K562 (cell line): ENCODE measurements at regions not wholly inside any gene's neighbourhood (a gene's known extent, or its start where the extent isn't known, plus 50 kb on each side); places are given as distances from the start of the nearest gene placed in this dataset.

ENCODE experiments used
- ATAC-seq: fragments of 200-7000 bp; cut with Tn5 transposase; 3 replicates; pipeline ENCODE4 v1.9.1; 2020; ENCODE audit warnings: moderate library complexity
- BruUV-seq: library from RNA; stranded (reverse); fragments of 400-500 nt; replicated peaks from 2 replicates; lab custom pipeline; 2021; lab: Mats Ljungman, UMichigan
- CTCF ChIA-PET: fragments of 300-600 bp; formaldehyde crosslinking; extraction: SDS; loops from one replicate; lab custom pipeline; 2021; ENCODE audit warnings: low intra/inter-chr PET ratio; lab: Yijun Ruan, JAX
- POLR2A ChIA-PET: fragments of 300-600, 350-650 bp; sonication (Branson Sonifier 250); formaldehyde crosslinking; extraction: SDS; loops from one replicate; lab custom pipeline; 2021; ENCODE audit warnings: antibody characterized with exemption, inconsistent platforms; lab: Yijun Ruan, JAX
- DNase-seq, 4 experiments: peaks; one replicate each; pipeline versions ENCODE4 v3.0.0 to v3.0.0-alpha.2; 2011 to 2018; ENCODE audit warnings: low spot score in 3 of 4, mixed read lengths in 3 of 4; ENCODE audit errors: extremely low read depth in 1 of 4
- FAIRE-seq: peaks from 2 replicates; lab custom pipeline; 2011; peaks lifted over from hg19 to GRCh38; lab: Jason Lieb, UNC
- H2AFZ ChIP-seq: 2 replicates; pipeline ENCODE4 v1.6.0; 2011; ENCODE audit warnings: low read depth, low read length, control low read depth, inconsistent platforms
- H3K27ac ChIP-seq: fragments of 200-600 bp; 3 replicates; pipeline ENCODE4 v1.8.0; 2011; ENCODE audit warnings: low read depth, mild to moderate bottlenecking, control low read depth, inconsistent platforms, low read length, moderate library complexity, mixed read lengths; ENCODE audit errors: extremely low read depth
- H3K27me3 ChIP-seq, 2 experiments: fragments of 300-600 bp in 1 of 2; 2 replicates in 1 of 2; 3 replicates in 1 of 2; pipeline versions ENCODE4 v1.6.0 to v1.8.0; 2011; ENCODE audit warnings: inconsistent platforms in 2 of 2, low read length in 2 of 2, mild to moderate bottlenecking in 1 of 2, mixed read lengths in 1 of 2, moderate library complexity in 1 of 2; ENCODE audit not compliant: control insufficient read depth in 2 of 2, insufficient read depth in 2 of 2
- H3K36me3 ChIP-seq: fragments of 300-600 bp; 3 replicates; pipeline ENCODE4 v1.8.0; 2011; ENCODE audit warnings: mild to moderate bottlenecking, low read length, inconsistent platforms; ENCODE audit not compliant: control insufficient read depth, insufficient read depth
- H3K4me1 ChIP-seq, 2 experiments: fragments of 200-600 bp in 1 of 2; replicated peaks in 1 of 2; 2 replicates in 1 of 2; 3 replicates in 1 of 2; pipeline versions ENCODE4 v1.5.1 to v1.8.0; 2011; ENCODE audit warnings: inconsistent platforms in 2 of 2, low read length in 2 of 2, mild to moderate bottlenecking in 1 of 2, mixed read lengths in 1 of 2, moderate library complexity in 1 of 2; ENCODE audit not compliant: control insufficient read depth in 2 of 2, insufficient read depth in 2 of 2
- H3K4me2 ChIP-seq: 2 replicates; pipeline ENCODE4 v1.6.1; 2011; ENCODE audit warnings: low read length, control low read depth, inconsistent platforms, mixed read lengths; ENCODE audit not compliant: insufficient read depth
- H3K4me3 ChIP-seq: fragments of 200-600 bp; sonication (generic), shearing (Covaris generic); 2 replicates; pipeline ENCODE4 v1.5.1; 2016; ENCODE audit warnings: control low read depth, inconsistent platforms
- H3K79me2 ChIP-seq: fragments of 200-600 bp; 3 replicates; pipeline ENCODE4 v1.8.0; 2011; ENCODE audit warnings: low read length, inconsistent platforms; ENCODE audit not compliant: control insufficient read depth, insufficient read depth
- H3K9ac ChIP-seq, 2 experiments: 2 replicates each; pipeline versions ENCODE4 v1.6.0 to v1.6.1; 2011; ENCODE audit warnings: low read depth in 2 of 2, low read length in 2 of 2, control low read depth in 1 of 2, inconsistent platforms in 1 of 2, mild to moderate bottlenecking in 1 of 2, mixed read lengths in 1 of 2; ENCODE audit not compliant: insufficient read depth in 1 of 2
- H3K9me1 ChIP-seq: one replicate; pipeline ENCODE4 v1.6.0; 2011; ENCODE audit warnings: inconsistent platforms, mild to moderate bottlenecking, low read length, moderate library complexity; ENCODE audit not compliant: control insufficient read depth, insufficient read depth
- H3K9me3 ChIP-seq: replicated peaks from 2 replicates; pipeline ENCODE4 v1.5.1; 2011; ENCODE audit warnings: low read depth, low read length, inconsistent platforms; ENCODE audit not compliant: control insufficient read depth, insufficient read depth
- H4K20me1 ChIP-seq: replicated peaks from 2 replicates; pipeline ENCODE4 v1.6.1; 2011; ENCODE audit warnings: low read length, inconsistent platforms, mixed read lengths; ENCODE audit not compliant: control insufficient read depth, insufficient read depth
- GTF2A2 ChIP-seq: IDR thresholded peaks from 2 replicates; pipeline ENCODE4 v1.6.1; 2016; ENCODE audit warnings: mild to moderate bottlenecking, missing genetic modification characterization, missing compliant biosample characterization
- HDAC3 ChIP-seq: fragments of 450-650 bp; IDR thresholded peaks from 2 replicates; pipeline ENCODE4 v1.6.1; 2018; ENCODE audit warnings: borderline replicate concordance, mild to moderate bottlenecking, moderate library complexity; ENCODE audit not compliant: partially characterized antibody
- HMG20B ChIP-seq: fragments of 250-450 bp; sonication (Bioruptor Pico); IDR thresholded peaks from 2 replicates; pipeline ENCODE4 v1.5.0; 2021; ENCODE audit warnings: mild to moderate bottlenecking
- KLF13 ChIP-seq: fragments of 450-650 bp; IDR thresholded peaks from 2 replicates; pipeline ENCODE4 v1.6.1; 2016; ENCODE audit warnings: missing genetic modification characterization, low read depth, mild to moderate bottlenecking, missing compliant biosample characterization, moderate library complexity, borderline replicate concordance
- PRMT5 ChIP-seq: sonication (generic); formaldehyde crosslinking; IDR thresholded peaks from 2 replicates; pipeline ENCODE4 v1.5.0; 2020; ENCODE audit warnings: missing genetic modification reagents
- ZNF121 ChIP-seq: sonication (generic); formaldehyde crosslinking; conservative IDR thresholded peaks from 2 replicates; pipeline ENCODE4 v1.8.0; 2022; ENCODE audit warnings: missing genetic modification reagents
- ZNF165 ChIP-seq: fragments of 250-450 bp; sonication (Bioruptor Pico); IDR thresholded peaks from 2 replicates; pipeline ENCODE4 v1.4.0; 2020; ENCODE audit warnings: borderline replicate concordance
- ZNF24 ChIP-seq: fragments of 450-650 bp; IDR thresholded peaks from 2 replicates; pipeline ENCODE4 v1.6.1; 2016
- WGBS: fragments of 100-300 bp; shearing (Covaris generic); methylation state at CpG from one replicate; pipeline ENCODE4 v1.1.6; 2016; ENCODE audit warnings: low coverage, mixed read lengths; ENCODE audit not compliant: insufficient coverage; ENCODE audit errors: missing lambda C conversion rate; 5-methylcytosine and 5-hydroxymethylcytosine counted together
- in situ Hi-C: fragments of 300-500 bp; cut with MboI; formaldehyde crosslinking; loops from 4 replicates; pipeline ENCODE4 v1.15.0; 2018; ENCODE audit warnings: inconsistent platforms, mixed read lengths
- intact Hi-C: fragments of 100-400 bp; cut with micrococcal nuclease; formaldehyde crosslinking; loops from 2 replicates; pipeline ENCODE4 v1.14.2; 2022
- TF ChIP-seq, protein P1 (sequence below): fragments of 150-350 bp; IDR thresholded peaks from 2 replicates; pipeline ENCODE4 v1.6.1; 2014; ENCODE audit warnings: low read depth, mild to moderate bottlenecking, low read length, borderline replicate concordance
- TF ChIP-seq, protein P2 (sequence below): sonication (generic); formaldehyde crosslinking; IDR thresholded peaks from 2 replicates; pipeline ENCODE4 v1.8.0; 2023; ENCODE audit warnings: missing genetic modification reagents, mild to moderate bottlenecking, borderline replicate concordance
- TF ChIP-seq, protein P3 (sequence below): sonication (generic); formaldehyde crosslinking; IDR thresholded peaks from 2 replicates; pipeline ENCODE4 v1.8.0; 2022; ENCODE audit warnings: mild to moderate bottlenecking, missing genetic modification reagents, borderline replicate concordance

DNA sequence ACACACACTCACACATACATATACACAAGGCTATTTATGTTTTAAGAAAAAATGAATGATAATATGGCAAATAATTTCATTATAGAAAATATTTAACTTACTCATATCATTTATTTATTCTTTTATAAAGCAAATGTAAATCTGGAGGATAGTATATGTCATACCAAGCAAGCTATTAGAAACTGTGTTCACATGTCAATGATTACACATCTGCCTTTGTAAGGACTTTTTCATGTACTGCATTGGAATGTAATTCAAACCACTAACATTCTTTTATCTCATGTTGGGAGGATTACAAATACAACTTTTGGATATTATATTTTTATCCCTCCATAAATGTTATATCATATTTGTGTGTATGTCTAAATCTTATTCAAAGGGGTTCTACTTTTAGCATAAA is 1887.4 kb downstream of the NCAM2 start (continued):
- TF ChIP-seq, protein P1, sequence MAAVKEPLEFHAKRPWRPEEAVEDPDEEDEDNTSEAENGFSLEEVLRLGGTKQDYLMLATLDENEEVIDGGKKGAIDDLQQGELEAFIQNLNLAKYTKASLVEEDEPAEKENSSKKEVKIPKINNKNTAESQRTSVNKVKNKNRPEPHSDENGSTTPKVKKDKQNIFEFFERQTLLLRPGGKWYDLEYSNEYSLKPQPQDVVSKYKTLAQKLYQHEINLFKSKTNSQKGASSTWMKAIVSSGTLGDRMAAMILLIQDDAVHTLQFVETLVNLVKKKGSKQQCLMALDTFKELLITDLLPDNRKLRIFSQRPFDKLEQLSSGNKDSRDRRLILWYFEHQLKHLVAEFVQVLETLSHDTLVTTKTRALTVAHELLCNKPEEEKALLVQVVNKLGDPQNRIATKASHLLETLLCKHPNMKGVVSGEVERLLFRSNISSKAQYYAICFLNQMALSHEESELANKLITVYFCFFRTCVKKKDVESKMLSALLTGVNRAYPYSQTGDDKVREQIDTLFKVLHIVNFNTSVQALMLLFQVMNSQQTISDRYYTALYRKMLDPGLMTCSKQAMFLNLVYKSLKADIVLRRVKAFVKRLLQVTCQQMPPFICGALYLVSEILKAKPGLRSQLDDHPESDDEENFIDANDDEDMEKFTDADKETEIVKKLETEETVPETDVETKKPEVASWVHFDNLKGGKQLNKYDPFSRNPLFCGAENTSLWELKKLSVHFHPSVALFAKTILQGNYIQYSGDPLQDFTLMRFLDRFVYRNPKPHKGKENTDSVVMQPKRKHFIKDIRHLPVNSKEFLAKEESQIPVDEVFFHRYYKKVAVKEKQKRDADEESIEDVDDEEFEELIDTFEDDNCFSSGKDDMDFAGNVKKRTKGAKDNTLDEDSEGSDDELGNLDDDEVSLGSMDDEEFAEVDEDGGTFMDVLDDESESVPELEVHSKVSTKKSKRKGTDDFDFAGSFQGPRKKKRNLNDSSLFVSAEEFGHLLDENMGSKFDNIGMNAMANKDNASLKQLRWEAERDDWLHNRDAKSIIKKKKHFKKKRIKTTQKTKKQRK: no peak

DNA sequence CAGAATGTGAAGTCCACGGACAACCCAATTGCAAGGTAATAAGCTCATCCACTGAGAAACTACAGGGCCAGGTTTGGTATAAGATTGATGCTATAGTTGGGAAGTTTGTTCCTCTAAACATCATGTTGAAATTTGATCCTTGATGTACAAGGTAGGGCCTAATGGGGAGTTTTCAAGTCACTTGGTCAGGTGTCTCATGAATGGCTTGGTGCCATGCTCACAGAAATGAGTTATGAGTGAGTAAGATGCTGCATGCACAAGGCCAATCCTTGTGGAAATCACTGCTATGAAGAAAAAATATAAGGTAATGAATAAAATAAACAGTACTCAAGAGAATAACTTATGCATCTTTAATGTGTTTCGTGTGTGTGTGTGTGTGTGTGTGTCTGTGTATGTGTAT is 1891.2 kb downstream of the NCAM2 start:
- H3K79me2 ChIP-seq: no peaks in the 10 kb centered on the region
- no peak overlapping the region for H2AFZ ChIP-seq
- ATAC-seq (no peak), FAIRE-seq (no peak), DNase-seq (no peak)
- H3K4me1 ChIP-seq: no peaks in the 10 kb centered on the region
- no peaks in the 10 kb centered on the region for H3K9me1 ChIP-seq
- WGBS: 0% methylated on average over 2 of the region's 2 CpGs
- H3K27me3 ChIP-seq: no peaks in the 10 kb centered on the region
- H3K36me3 ChIP-seq: no peaks in the 10 kb centered on the region
- H3K4me2 ChIP-seq: no peak overlapping the region
- TF ChIP-seq, protein P2, sequence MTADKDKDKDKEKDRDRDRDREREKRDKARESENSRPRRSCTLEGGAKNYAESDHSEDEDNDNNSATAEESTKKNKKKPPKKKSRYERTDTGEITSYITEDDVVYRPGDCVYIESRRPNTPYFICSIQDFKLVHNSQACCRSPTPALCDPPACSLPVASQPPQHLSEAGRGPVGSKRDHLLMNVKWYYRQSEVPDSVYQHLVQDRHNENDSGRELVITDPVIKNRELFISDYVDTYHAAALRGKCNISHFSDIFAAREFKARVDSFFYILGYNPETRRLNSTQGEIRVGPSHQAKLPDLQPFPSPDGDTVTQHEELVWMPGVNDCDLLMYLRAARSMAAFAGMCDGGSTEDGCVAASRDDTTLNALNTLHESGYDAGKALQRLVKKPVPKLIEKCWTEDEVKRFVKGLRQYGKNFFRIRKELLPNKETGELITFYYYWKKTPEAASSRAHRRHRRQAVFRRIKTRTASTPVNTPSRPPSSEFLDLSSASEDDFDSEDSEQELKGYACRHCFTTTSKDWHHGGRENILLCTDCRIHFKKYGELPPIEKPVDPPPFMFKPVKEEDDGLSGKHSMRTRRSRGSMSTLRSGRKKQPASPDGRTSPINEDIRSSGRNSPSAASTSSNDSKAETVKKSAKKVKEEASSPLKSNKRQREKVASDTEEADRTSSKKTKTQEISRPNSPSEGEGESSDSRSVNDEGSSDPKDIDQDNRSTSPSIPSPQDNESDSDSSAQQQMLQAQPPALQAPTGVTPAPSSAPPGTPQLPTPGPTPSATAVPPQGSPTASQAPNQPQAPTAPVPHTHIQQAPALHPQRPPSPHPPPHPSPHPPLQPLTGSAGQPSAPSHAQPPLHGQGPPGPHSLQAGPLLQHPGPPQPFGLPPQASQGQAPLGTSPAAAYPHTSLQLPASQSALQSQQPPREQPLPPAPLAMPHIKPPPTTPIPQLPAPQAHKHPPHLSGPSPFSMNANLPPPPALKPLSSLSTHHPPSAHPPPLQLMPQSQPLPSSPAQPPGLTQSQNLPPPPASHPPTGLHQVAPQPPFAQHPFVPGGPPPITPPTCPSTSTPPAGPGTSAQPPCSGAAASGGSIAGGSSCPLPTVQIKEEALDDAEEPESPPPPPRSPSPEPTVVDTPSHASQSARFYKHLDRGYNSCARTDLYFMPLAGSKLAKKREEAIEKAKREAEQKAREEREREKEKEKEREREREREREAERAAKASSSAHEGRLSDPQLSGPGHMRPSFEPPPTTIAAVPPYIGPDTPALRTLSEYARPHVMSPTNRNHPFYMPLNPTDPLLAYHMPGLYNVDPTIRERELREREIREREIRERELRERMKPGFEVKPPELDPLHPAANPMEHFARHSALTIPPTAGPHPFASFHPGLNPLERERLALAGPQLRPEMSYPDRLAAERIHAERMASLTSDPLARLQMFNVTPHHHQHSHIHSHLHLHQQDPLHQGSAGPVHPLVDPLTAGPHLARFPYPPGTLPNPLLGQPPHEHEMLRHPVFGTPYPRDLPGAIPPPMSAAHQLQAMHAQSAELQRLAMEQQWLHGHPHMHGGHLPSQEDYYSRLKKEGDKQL: no peak
- TF ChIP-seq HDAC3: no peak
- no peak for TF ChIP-seq ZNF121 (CRISPR knock-in tag)
- no peak for TF ChIP-seq ZNF165 (CRISPR knock-in tag)
- no peak for TF ChIP-seq GTF2A2
- TF ChIP-seq PRMT5 (CRISPR knock-in tag): no peak
- TF ChIP-seq HMG20B (CRISPR knock-in tag): no peak
- no peak for TF ChIP-seq ZNF24
- TF ChIP-seq, protein P3, sequence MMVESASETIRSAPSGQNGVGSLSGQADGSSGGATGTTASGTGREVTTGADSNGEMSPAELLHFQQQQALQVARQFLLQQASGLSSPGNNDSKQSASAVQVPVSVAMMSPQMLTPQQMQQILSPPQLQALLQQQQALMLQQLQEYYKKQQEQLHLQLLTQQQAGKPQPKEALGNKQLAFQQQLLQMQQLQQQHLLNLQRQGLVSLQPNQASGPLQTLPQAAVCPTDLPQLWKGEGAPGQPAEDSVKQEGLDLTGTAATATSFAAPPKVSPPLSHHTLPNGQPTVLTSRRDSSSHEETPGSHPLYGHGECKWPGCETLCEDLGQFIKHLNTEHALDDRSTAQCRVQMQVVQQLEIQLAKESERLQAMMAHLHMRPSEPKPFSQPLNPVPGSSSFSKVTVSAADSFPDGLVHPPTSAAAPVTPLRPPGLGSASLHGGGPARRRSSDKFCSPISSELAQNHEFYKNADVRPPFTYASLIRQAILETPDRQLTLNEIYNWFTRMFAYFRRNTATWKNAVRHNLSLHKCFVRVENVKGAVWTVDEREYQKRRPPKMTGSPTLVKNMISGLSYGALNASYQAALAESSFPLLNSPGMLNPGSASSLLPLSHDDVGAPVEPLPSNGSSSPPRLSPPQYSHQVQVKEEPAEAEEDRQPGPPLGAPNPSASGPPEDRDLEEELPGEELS (CRISPR knock-in tag): no peak
- no peak for TF ChIP-seq KLF13 (tag)
- no peak overlapping the region for H3K4me3 ChIP-seq
- ChIA-PET CTCF (no interaction called here), POLR2A (no interaction called here)
- intact Hi-C loops (no loop called here), in situ Hi-C loops (no loop called here)
- BruUV-seq: no TSS peak
- H3K9ac ChIP-seq: no peak overlapping the region
- no peaks in the 10 kb centered on the region for H4K20me1 ChIP-seq
- no peaks in the 10 kb centered on the region for H3K9me3 ChIP-seq
- no peak overlapping the region for H3K27ac ChIP-seq
